Urothelium cell line (cell line): ENCODE measurements at regions not wholly inside any gene's neighbourhood (a gene's known extent, or its start where the extent isn't known, plus 50 kb on each side); places are given as distances from the start of the nearest gene placed in this dataset.

ENCODE experiments used
- DNase-seq: peaks from one replicate; pipeline ENCODE4 v3.0.0; 2011; ENCODE audit warnings: low spot score, mixed read lengths
- FAIRE-seq: peaks from 2 replicates; lab custom pipeline; 2011; peaks lifted over from hg19 to GRCh38; lab: Jason Lieb, UNC

DNA sequence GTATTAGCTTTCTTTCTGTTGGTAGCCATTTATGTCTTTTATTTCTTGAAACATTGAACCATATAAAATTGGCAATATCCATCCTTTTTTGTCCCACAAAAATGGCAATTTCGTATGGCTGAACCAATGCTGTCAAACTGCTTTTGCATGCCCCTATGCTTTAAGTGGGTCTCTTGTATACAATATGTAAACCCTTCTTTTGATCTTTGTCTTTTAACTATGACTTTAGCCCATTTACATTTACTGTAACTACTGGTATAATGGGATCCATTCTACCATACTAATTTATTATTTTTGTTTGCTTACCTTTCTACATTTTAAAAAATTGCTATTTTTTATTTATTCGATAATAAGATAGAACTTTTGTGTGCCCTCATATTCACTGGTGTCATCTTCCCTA lies 93.4 kb downstream of the TENT4A start:
- FAIRE-seq (no peak), DNase-seq (no peak)

- DNase-seq (no peak), FAIRE-seq (peak; percentile 56)
Observed at GRCh38 chr5:6808462-6808861, 95.2 kb downstream of the TENT4A start.

GRCh38 chr5:6810641-6811405 lies 97.6 kb downstream of the TENT4A start:
- FAIRE-seq (no peak), DNase-seq (no peak)

- no peak for FAIRE-seq
- no peak for DNase-seq
Observed at GRCh38 chr5:6812091-6812490, 98.9 kb downstream of the TENT4A start.

DNA sequence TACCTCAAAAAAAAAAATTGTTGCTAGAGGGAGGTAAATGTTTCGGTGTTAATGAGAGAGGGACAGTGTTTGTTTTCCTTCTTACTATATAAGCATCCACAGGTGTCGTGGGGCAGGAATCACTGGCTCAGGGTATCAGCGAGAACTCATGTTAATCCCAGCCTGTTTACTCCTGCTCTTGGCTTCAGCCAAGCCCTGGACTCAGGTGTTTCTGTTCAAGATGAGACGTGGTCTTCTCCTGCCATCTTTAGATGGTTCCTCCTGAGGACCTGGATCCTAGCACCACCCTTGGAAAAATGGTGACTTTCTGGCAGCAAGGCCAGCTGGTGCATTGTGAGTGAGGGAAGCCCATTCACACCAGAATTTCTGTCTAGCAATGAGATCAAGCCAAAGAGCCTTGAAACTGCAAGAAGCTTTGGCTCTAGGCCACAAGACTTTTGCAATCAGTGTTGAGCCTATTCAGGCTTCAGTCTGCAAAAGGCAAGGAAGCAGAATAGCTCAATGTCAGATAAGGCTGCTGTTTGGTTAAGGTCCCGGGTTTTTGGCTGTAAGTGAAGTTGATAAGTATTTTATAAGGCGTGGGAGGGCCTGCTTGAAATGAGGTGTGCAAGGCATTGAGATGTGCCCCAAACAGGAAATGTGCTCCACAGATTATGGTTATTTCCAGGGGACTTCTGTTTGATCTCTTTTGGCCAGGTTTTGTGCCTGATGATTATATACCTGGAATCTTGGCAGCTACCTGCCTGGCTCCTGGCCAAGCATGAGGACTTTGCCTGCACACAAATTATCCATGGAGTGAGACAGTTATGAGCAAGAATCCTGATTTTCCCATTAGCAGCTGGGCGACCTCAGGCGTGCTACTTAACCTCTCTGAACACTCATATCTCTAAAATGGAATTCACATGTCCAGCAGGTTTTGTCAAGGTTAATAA lies 99.8 kb downstream of the TENT4A start:
- FAIRE-seq (no peak), DNase-seq (no peak)

- FAIRE-seq (no peak), DNase-seq (no peak)
Observed at GRCh38 chr5:6814816-6815215, 101.6 kb downstream of the TENT4A start.

DNA sequence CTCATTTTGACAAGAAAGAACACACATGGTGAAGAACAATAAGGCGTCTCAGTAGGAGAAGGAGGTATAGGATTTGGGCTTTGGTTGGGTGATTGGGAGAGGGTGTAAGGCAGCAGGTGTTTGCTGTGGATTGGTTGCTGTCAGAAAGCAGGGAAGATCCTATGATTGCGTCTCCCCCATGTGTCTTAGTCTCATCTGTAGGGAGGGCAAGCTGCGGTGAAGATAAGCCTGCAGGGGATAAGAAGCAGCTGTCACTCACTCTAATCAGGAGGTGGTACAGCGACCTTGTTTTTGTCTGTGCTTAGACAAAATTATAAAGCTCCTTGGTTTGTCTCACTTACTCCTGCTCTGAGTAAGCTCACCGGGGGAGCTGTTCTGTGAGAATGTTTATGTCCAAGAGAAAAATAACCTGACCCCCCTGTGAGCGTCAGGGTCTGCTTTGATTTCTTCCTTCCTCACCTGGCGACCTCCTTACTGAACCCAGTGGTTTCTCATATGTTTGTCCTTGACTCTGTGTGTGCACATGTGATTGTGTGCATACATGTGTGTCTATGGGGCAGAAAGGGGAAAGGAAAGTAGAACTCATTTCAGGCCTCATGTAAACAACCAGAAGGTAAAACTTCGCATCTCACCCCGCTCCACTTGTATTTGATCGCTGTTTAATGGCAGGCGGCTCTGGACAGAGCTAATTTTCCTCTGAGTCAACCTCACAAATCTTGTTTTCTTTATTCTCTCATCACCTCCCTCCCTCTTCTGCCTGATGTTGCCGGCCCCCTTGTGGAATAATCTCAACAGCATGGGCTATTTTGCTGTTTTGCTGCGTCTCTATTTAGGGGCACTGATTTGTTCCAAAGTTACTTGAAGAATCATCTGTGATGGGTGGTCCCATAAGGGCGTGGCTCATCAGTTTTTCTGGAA lies 105.6 kb downstream of the TENT4A start:
- no peak for DNase-seq
- no peak for FAIRE-seq

- DNase-seq = no peak
- FAIRE-seq = no peak
Observed at GRCh38 chr5:6819521-6819920, 106.3 kb downstream of the TENT4A start.

- no peak for FAIRE-seq
- peak; percentile 75 for DNase-seq
Observed at GRCh38 chr5:6820851-6821479, 107.7 kb downstream of the TENT4A start.

DNA sequence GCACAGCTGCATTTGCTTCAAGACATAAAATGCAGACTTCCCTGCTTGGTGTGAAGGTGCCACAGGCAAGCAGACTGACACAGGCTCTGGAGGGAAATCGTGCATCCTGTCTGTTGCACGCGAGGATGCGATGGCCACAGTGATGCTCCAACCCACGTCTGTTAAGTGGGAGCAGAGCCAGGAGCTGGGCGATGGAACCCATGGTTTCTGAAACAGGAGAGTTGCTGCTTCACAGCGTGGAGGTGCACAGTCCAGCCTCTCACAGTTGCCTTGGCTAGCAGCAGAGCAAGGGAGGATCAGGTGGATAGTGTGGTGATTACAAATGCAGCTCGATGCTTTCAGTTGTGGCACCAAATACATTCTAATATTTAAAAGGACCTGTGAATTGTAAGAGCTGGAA lies 108.8 kb downstream of the TENT4A start:
- no peak for DNase-seq
- FAIRE-seq = peak; percentile 55

DNA sequence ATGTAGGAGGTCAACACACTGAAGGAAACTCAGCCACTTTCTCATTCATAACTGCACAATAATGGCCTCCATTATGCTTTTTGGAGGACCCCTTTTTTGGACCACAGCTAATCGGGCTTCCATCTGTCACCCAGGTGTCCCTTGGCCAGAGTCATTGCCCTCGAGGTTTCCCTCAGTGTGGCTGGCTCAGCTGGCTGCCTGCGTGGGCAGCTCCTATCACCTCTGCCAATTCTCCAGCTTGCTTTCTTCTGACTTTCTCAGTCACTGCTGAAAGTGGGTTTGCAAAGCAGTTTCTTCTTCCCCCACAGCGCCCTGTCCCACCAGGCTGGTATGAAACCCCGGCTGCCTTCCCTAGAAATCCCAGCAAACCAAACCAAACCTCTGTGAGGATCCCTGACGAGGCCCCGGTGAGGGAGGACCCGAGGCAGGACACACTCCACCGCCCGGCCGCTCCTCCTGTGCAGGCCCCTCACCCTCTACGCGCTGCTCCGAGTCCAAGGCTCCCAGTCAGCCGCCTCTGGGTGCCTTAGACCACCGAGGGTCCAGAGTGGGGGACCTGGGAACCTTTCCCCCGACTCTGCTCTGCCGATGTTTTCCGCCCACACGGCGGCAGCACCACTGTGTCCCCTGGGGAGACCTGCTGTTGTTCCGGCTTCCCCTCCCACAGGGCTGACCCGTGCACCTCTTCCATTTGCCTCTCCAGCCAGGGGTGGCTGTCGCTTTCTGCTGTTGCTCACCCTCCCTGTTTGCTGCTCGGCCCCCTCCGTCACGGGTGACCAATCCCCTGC lies 109.5 kb downstream of the TENT4A start:
- FAIRE-seq = no peak

DNA sequence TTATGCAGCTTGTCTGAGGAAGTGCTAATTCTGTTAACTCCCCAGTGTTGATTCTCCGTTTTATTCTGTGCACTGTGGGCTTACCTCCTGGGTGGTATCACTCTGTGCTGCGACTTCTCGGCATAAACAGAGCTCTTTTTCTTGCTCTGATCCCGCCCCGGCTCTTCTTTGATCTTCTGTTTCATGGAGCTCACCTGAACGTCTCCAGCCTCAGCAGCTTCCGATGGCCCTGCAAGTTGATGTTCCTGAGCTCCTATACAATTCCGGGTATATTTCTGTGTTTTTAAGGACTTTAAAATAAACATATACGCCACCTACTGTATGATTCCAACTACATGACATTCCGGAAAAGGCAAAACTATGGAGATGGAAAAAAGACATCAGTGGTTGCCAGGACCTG lies 110.8 kb downstream of the TENT4A start:
- FAIRE-seq = no peak
- no peak for DNase-seq

More for the DNA sequence above, 109.5 kb downstream of the TENT4A start:
- DNase-seq = peak; percentile 39

- DNase-seq (no peak), FAIRE-seq (no peak)
Observed at GRCh38 chr5:6825678-6826244, 112.5 kb downstream of the TENT4A start.

- DNase-seq (no peak), FAIRE-seq (no peak)
Observed at GRCh38 chr5:6826756-6827155, 113.5 kb downstream of the TENT4A start.

- DNase-seq (no peak), FAIRE-seq (no peak)
Observed at GRCh38 chr5:6827526-6828219, 114.4 kb downstream of the TENT4A start.

DNA sequence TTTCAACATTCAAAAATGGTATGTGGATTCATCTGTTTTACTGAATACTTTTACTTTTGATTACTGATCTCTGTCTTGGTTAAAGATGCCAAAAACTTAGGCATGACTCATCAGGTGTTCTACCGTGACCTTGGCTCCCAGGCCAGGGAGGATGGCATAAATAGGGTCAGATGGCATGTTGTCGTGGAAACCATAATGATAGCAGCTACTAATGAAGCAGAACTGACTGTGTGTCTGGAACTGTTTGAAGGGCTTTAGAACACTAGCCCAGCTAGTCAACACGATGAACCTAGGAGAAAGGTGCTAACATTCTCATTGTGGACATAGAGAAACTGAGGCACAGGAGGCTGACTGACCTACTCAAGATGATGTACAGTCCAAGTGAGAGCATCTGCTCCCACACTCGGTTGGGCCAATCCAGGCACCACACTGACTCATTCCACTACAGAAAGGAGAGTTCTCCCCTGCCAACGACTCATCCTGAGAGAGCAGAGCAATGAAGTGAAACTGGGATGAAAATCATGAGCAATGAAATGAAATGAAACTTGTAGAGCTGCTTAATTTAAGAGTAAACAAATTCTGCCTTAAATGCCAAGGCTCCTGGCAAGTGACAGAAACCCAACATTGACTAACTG lies 116.0 kb downstream of the TENT4A start:
- DNase-seq (no peak), FAIRE-seq (peak; percentile 5)

DNA sequence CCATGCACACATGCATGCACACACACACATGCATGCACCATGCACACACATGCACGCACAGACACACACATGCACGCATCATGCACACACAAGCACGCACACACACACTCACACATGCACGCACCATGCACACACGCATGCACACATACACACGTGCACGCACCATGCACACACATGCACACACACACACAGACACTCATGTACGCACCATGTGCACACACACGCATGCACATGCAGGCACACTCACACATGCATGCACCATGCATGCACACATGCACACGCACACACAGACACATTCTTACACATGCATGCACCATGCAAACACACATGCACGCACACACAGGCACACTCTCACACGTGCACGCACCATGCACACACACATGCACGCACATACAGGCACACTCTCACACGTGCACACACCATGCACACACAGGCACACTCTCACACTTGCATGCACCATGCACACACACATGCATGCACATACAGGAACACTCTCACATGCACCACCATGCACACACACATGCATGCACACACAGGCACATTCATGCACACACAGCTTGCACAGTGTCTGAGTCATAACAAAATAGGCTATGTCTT lies 117.5 kb downstream of the TENT4A start:
- peak; percentile 99 for FAIRE-seq
- no peak for DNase-seq
